Gastroesophageal sphincter (tissue), 3 donors: ENCODE measurements at regions not wholly inside any gene's neighbourhood (a gene's known extent, or its start where the extent isn't known, plus 50 kb on each side); places are given as distances from the start of the nearest gene placed in this dataset.

ENCODE experiments used
- EP300 ChIP-seq: sonication (generic); formaldehyde crosslinking; IDR thresholded peaks from one replicate; pipeline ENCODE4 v1.6.1; 2017; ENCODE audit warnings: antibody characterized with exemption, mild to moderate bottlenecking
- POLR2A ChIP-seq, 2 donors: fragments of 450-650 bp; IDR thresholded peaks; one replicate each; pipeline ENCODE4 v1.6.1; 2017; ENCODE audit warnings: antibody characterized with exemption in 2 of 2, mild to moderate bottlenecking in 2 of 2, moderate library complexity in 1 of 2
- TF ChIP-seq, protein P1 (sequence below), 4 experiments: fragments of 200-600 bp in 2 of 4; fragments of 450-650 bp in 2 of 4; sonication (generic) in 1 of 4; IDR thresholded peaks; one replicate each; pipeline ENCODE4 v1.5.1; 2017 to 2019; ENCODE audit warnings: antibody characterized with exemption in 4 of 4, mild to moderate bottlenecking in 2 of 4, moderate library complexity in 2 of 4

DNA sequence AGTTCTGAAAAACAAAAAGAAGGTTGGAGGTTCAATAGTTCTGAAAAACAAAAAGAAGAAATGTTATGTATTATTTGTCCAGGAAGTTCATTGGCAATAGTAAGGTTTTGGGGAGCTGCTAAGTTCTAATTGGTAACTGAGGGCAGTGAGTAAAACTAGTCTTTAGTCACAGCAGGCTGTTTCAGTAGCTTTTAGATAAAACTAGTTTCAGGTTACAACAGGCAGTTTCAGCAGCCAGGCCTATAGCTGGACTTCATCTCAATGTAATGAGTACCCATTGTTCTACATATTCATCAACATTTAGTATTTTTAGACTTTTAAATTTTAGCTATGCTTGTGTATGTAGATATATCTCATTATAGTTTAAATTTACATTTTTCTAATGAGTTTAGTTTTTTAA is 639.3 kb downstream of the TOX3 start:
- TF ChIP-seq, protein P1, sequence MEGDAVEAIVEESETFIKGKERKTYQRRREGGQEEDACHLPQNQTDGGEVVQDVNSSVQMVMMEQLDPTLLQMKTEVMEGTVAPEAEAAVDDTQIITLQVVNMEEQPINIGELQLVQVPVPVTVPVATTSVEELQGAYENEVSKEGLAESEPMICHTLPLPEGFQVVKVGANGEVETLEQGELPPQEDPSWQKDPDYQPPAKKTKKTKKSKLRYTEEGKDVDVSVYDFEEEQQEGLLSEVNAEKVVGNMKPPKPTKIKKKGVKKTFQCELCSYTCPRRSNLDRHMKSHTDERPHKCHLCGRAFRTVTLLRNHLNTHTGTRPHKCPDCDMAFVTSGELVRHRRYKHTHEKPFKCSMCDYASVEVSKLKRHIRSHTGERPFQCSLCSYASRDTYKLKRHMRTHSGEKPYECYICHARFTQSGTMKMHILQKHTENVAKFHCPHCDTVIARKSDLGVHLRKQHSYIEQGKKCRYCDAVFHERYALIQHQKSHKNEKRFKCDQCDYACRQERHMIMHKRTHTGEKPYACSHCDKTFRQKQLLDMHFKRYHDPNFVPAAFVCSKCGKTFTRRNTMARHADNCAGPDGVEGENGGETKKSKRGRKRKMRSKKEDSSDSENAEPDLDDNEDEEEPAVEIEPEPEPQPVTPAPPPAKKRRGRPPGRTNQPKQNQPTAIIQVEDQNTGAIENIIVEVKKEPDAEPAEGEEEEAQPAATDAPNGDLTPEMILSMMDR (IDR thresholded peaks at IDR 0.05): no peak
- no peak for TF ChIP-seq EP300
- TF ChIP-seq POLR2A (IDR thresholded peaks at IDR 0.05): no peak
